ENCODE measurements at regions not wholly inside any gene's neighbourhood (a gene's known extent, or its start where the extent isn't known, plus 50 kb on each side); places are given as distances from the start of the nearest gene placed in this dataset.

GRCh38 chr10:61021926-61022325 lies 77.9 kb upstream of the RHOBTB1 start:
- Histone ChIP-seq H3K9ac (ENCODE audit: low read length) (no peak overlapping the region), H3K4me3 (ENCODE audit: insufficient read depth, low read length, poor library complexity, severe bottlenecking) (no peak overlapping the region), H3K9me3 (ENCODE audit: insufficient read depth, low read length) (no peaks in the 10 kb centered on the region), H3K36me3 (ENCODE audit: low read length) (no peaks in the 10 kb centered on the region), H3K79me2 (ENCODE audit: insufficient read depth, low read length) (no peaks in the 10 kb centered on the region), H3K4me2 (ENCODE audit: low read depth, low read length, poor library complexity, severe bottlenecking) (no peak overlapping the region), H3K9me2 (replicated peaks; ENCODE audit: insufficient read depth, low read length) (no peaks in the 10 kb centered on the region), H3K27ac (ENCODE audit: low read depth, low read length) (no peak overlapping the region), H3K27me3 (ENCODE audit: low read length) (no peaks in the 10 kb centered on the region), H4K20me1 (ENCODE audit: low read depth, low read length) (no peaks in the 10 kb centered on the region), H3F3A (ENCODE audit: insufficient read depth) (no peaks in the 10 kb centered on the region), H2AFZ (ENCODE audit: low read depth, low read length, severe bottlenecking) (no peak overlapping the region)
- no peak for TF ChIP-seq EZH2phosphoT487 (conservative IDR thresholded peaks at IDR 0.05; ENCODE audit: low read length)
- TF ChIP-seq, protein P1, sequence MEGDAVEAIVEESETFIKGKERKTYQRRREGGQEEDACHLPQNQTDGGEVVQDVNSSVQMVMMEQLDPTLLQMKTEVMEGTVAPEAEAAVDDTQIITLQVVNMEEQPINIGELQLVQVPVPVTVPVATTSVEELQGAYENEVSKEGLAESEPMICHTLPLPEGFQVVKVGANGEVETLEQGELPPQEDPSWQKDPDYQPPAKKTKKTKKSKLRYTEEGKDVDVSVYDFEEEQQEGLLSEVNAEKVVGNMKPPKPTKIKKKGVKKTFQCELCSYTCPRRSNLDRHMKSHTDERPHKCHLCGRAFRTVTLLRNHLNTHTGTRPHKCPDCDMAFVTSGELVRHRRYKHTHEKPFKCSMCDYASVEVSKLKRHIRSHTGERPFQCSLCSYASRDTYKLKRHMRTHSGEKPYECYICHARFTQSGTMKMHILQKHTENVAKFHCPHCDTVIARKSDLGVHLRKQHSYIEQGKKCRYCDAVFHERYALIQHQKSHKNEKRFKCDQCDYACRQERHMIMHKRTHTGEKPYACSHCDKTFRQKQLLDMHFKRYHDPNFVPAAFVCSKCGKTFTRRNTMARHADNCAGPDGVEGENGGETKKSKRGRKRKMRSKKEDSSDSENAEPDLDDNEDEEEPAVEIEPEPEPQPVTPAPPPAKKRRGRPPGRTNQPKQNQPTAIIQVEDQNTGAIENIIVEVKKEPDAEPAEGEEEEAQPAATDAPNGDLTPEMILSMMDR (IDR thresholded peaks at IDR 0.05; ENCODE audit: insufficient read depth, low read length, poor library complexity, severe bottlenecking) = no peak

DNA sequence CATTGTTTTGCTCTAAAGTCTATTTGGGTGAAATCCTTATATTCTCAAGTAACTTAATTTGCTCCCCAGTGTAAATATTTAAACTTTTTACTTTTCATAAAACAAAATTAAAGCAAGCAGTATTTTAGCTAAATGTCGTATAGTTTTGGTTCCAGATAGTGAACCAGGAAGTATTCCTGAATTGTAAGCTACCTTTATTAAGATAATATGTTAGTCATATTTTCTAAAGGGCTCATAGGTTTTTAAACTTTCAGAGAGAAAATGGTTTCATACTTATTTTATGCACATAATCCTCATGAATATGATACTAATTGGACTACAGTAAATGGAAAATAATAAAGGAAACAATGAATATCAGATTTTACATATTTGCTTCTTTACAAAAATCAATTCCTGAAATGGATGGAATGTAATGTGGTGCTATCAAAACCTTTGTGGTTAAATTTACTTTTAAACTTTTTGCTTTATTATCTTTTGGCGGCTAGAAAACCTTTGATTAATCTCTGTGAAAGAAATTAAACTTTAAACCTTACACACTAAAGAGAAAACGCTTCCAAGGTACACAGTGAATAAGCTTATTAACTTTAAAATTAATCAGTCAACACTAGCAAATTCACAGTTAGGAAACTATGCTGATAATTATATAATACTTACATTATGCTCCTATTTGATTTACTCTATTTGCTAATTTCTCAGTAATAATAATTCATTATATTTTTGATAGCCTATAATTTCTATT lies 76.6 kb upstream of the RHOBTB1 start:
- TF ChIP-seq, protein P1 (IDR thresholded peaks at IDR 0.05; ENCODE audit: insufficient read depth, low read length, poor library complexity, severe bottlenecking) = no peak
- TF ChIP-seq EZH2phosphoT487 (conservative IDR thresholded peaks at IDR 0.05; ENCODE audit: low read length) = no peak
- Histone ChIP-seq H3K79me2 (ENCODE audit: insufficient read depth, low read length) (no peaks in the 10 kb centered on the region), H3K9me2 (replicated peaks; ENCODE audit: insufficient read depth, low read length) (no peaks in the 10 kb centered on the region), H3K4me3 (ENCODE audit: insufficient read depth, low read length, poor library complexity, severe bottlenecking) (no peak overlapping the region), H3K27me3 (ENCODE audit: low read length) (no peaks in the 10 kb centered on the region), H3K27ac (ENCODE audit: low read depth, low read length) (no peak overlapping the region), H3F3A (ENCODE audit: insufficient read depth) (no peaks in the 10 kb centered on the region), H4K20me1 (ENCODE audit: low read depth, low read length) (no peaks in the 10 kb centered on the region), H3K4me2 (ENCODE audit: low read depth, low read length, poor library complexity, severe bottlenecking) (no peak overlapping the region), H3K36me3 (ENCODE audit: low read length) (no peaks in the 10 kb centered on the region), H3K9ac (ENCODE audit: low read length) (no peak overlapping the region), H2AFZ (ENCODE audit: low read depth, low read length, severe bottlenecking) (no peak overlapping the region), H3K9me3 (ENCODE audit: insufficient read depth, low read length) (no peaks in the 10 kb centered on the region)

DNA sequence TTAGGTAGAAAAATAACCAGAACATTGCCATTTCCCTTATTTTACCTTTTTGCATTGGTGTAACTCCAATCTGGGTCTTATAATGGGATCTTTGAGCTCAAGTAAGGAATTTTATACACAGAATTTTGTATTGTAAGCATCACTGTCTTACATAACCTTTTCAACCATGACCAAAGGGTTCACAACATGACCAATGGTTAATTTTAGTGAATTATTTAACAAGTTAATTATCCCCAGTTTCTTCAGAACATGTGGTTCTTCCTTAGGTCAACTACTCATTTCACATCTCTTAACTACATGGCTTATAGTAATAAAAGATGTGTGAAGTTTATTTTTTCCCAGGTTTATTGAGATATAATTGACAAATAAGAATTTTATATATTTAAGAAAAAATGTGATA lies 74.2 kb upstream of the RHOBTB1 start:
- Histone ChIP-seq H3K27ac (ENCODE audit: low read depth, low read length) (no peak overlapping the region), H3F3A (ENCODE audit: insufficient read depth) (no peaks in the 10 kb centered on the region), H3K36me3 (ENCODE audit: low read length) (no peaks in the 10 kb centered on the region), H3K4me3 (ENCODE audit: insufficient read depth, low read length, poor library complexity, severe bottlenecking) (no peak overlapping the region), H3K9me3 (ENCODE audit: insufficient read depth, low read length) (no peaks in the 10 kb centered on the region), H3K79me2 (ENCODE audit: insufficient read depth, low read length) (no peaks in the 10 kb centered on the region), H3K9me2 (replicated peaks; ENCODE audit: insufficient read depth, low read length) (no peaks in the 10 kb centered on the region), H3K27me3 (ENCODE audit: low read length) (no peaks in the 10 kb centered on the region), H2AFZ (ENCODE audit: low read depth, low read length, severe bottlenecking) (no peak overlapping the region), H3K9ac (ENCODE audit: low read length) (no peak overlapping the region), H4K20me1 (ENCODE audit: low read depth, low read length) (no peaks in the 10 kb centered on the region), H3K4me2 (ENCODE audit: low read depth, low read length, poor library complexity, severe bottlenecking) (no peak overlapping the region)
- no peak for TF ChIP-seq EZH2phosphoT487 (conservative IDR thresholded peaks at IDR 0.05; ENCODE audit: low read length)
- TF ChIP-seq, protein P1 (IDR thresholded peaks at IDR 0.05; ENCODE audit: insufficient read depth, low read length, poor library complexity, severe bottlenecking) = no peak

Measured in SU-DHL-6 (cell line).